ENCODE measurements at regions not wholly inside any gene's neighbourhood (a gene's known extent, or its start where the extent isn't known, plus 50 kb on each side); places are given as distances from the start of the nearest gene placed in this dataset.

GRCh38 chr10:63723741-63724140, 202.5 kb downstream of the REEP3 start:
- no peak for TF ChIP-seq CTCF (conservative IDR thresholded peaks at IDR 0.05)
- no peak overlapping the region for H3K27ac ChIP-seq (ENCODE audit: low read depth, low read length)
- WGBS, 2 experiments (ENCODE audit: insufficient coverage in 1 of 2, insufficient read length in 1 of 2), result 91 to 97% methylated on average over 7 of the region's 7 CpGs
- Mint-ChIP-seq H3K9me3 (no peaks in the 10 kb centered on the region), H3K4me1 (peaks cover 39% of the 10 kb centered on the region), H3K27ac (no peak overlapping the region), H3K36me3 (ENCODE audit: low read depth) (no peaks in the 10 kb centered on the region), H3K4me3 (no peak overlapping the region), H3K27me3 (ENCODE audit: insufficient read depth) (no peaks in the 10 kb centered on the region)
- H3K4me1 ChIP-seq (ENCODE audit: control insufficient read depth, insufficient read depth, low read length), result peaks cover 4% of the 10 kb centered on the region
- H3K9me3 ChIP-seq (ENCODE audit: control insufficient read depth, low read length), result no peaks in the 10 kb centered on the region
- no peak overlapping the region for H3K4me3 ChIP-seq (ENCODE audit: low read length)
- no peak for DNase-seq
- no peaks in the 10 kb centered on the region for H3K36me3 ChIP-seq (ENCODE audit: control insufficient read depth, insufficient read depth, low read length)
- H3K9ac ChIP-seq (ENCODE audit: extremely low read depth, low read length, poor library complexity, severe bottlenecking), result no peak overlapping the region
- H3K27me3 ChIP-seq (ENCODE audit: control insufficient read depth, insufficient read depth, low read length, poor library complexity, severe bottlenecking), result no peaks in the 10 kb centered on the region

- Histone ChIP-seq H3K9me3 (ENCODE audit: control insufficient read depth, low read length) (no peaks in the 10 kb centered on the region), H3K27me3 (ENCODE audit: control insufficient read depth, insufficient read depth, low read length, poor library complexity, severe bottlenecking) (no peaks in the 10 kb centered on the region), H3K4me3 (ENCODE audit: low read length) (no peak overlapping the region), H3K9ac (ENCODE audit: extremely low read depth, low read length, poor library complexity, severe bottlenecking) (no peak overlapping the region), H3K4me1 (ENCODE audit: control insufficient read depth, insufficient read depth, low read length) (peaks cover 4% of the 10 kb centered on the region), H3K36me3 (ENCODE audit: control insufficient read depth, insufficient read depth, low read length) (no peaks in the 10 kb centered on the region), H3K27ac (ENCODE audit: low read depth, low read length) (no peak overlapping the region)
- no peak for DNase-seq
- 85 to 97% methylated on average over 2 of the region's 2 CpGs for WGBS, 2 experiments (ENCODE audit: insufficient coverage in 1 of 2, insufficient read length in 1 of 2)
- H3K9me3 Mint-ChIP-seq, result peaks cover 2% of the 10 kb centered on the region
- peaks cover 31% of the 10 kb centered on the region for H3K4me1 Mint-ChIP-seq
- H3K27ac Mint-ChIP-seq, result no peak overlapping the region
- TF ChIP-seq CTCF (conservative IDR thresholded peaks at IDR 0.05), result peak; percentile 66
- H3K27me3 Mint-ChIP-seq (ENCODE audit: insufficient read depth), result no peaks in the 10 kb centered on the region
- H3K4me3 Mint-ChIP-seq, result no peak overlapping the region
- no peaks in the 10 kb centered on the region for H3K36me3 Mint-ChIP-seq (ENCODE audit: low read depth)
These were observed 203.7 kb downstream of the REEP3 start for GRCh38 chr10:63724922-63725321.

GRCh38 chr10:63726867-63727266, 205.7 kb downstream of the REEP3 start:
- Mint-ChIP-seq H3K4me1 (peaks cover 21% of the 10 kb centered on the region), H3K27me3 (ENCODE audit: insufficient read depth) (no peaks in the 10 kb centered on the region), H3K36me3 (ENCODE audit: low read depth) (no peaks in the 10 kb centered on the region), H3K4me3 (no peak overlapping the region), H3K9me3 (peaks cover 2% of the 10 kb centered on the region), H3K27ac (no peak overlapping the region)
- Histone ChIP-seq H3K36me3 (ENCODE audit: control insufficient read depth, insufficient read depth, low read length) (no peaks in the 10 kb centered on the region), H3K9me3 (ENCODE audit: control insufficient read depth, low read length) (no peaks in the 10 kb centered on the region), H3K9ac (ENCODE audit: extremely low read depth, low read length, poor library complexity, severe bottlenecking) (no peak overlapping the region), H3K27ac (ENCODE audit: low read depth, low read length) (no peak overlapping the region), H3K4me3 (ENCODE audit: low read length) (no peak overlapping the region), H3K27me3 (ENCODE audit: control insufficient read depth, insufficient read depth, low read length, poor library complexity, severe bottlenecking) (no peaks in the 10 kb centered on the region), H3K4me1 (ENCODE audit: control insufficient read depth, insufficient read depth, low read length) (peaks cover 4% of the 10 kb centered on the region)
- no peak for TF ChIP-seq CTCF (conservative IDR thresholded peaks at IDR 0.05)
- no peak for DNase-seq
- 100% methylated on average over 1 of the region's 2 CpGs; no CpG with 5 or more reads in 1 of the 2 experiments for WGBS, 2 experiments (ENCODE audit: insufficient coverage in 1 of 2, insufficient read length in 1 of 2)
